ENCODE measurements at regions not wholly inside any gene's neighbourhood (a gene's known extent, or its start where the extent isn't known, plus 50 kb on each side); places are given as distances from the start of the nearest gene placed in this dataset.

DNA sequence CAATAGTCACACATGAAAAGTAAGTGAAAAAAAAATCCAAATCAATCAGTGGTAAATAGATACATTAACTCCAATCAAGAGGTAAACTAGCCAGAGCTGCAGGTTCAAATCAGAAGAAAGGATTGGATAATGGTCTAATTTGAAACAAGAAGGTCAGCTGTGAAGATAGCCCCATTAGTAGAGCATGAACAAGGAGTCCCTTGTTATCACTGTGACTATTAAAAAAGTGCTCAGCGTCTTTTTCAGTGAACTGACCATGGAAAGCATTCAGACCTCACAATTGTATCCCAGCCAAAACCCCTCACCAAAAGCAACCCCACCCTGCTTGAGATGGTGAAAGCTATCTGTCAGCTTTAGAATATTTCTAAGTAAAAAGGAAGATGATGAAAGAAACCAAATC lies 125.0 kb upstream of the EGLN3 start:
- no peaks in the 10 kb centered on the region for H3K36me3 ChIP-seq (ENCODE audit: control insufficient read depth, low read length)
- H3K27ac ChIP-seq (ENCODE audit: low read depth, low read length), result no peak overlapping the region
- no peaks in the 10 kb centered on the region for H4K20me1 ChIP-seq (ENCODE audit: control insufficient read depth, insufficient read depth, low read depth, low read length)
- H3K4me2 ChIP-seq (ENCODE audit: low read length), result no peak overlapping the region
- H3K27me3 ChIP-seq (ENCODE audit: control insufficient read depth, low read length), result no peaks in the 10 kb centered on the region
- H3K9me3 ChIP-seq (ENCODE audit: control insufficient read depth, insufficient read depth, low read length), result no peaks in the 10 kb centered on the region
- H3K4me3 ChIP-seq (ENCODE audit: low read length), result no peak overlapping the region
- no peaks in the 10 kb centered on the region for H3K9me2 ChIP-seq (replicated peaks; ENCODE audit: control insufficient read depth, low read length)
- TF ChIP-seq, protein P1, sequence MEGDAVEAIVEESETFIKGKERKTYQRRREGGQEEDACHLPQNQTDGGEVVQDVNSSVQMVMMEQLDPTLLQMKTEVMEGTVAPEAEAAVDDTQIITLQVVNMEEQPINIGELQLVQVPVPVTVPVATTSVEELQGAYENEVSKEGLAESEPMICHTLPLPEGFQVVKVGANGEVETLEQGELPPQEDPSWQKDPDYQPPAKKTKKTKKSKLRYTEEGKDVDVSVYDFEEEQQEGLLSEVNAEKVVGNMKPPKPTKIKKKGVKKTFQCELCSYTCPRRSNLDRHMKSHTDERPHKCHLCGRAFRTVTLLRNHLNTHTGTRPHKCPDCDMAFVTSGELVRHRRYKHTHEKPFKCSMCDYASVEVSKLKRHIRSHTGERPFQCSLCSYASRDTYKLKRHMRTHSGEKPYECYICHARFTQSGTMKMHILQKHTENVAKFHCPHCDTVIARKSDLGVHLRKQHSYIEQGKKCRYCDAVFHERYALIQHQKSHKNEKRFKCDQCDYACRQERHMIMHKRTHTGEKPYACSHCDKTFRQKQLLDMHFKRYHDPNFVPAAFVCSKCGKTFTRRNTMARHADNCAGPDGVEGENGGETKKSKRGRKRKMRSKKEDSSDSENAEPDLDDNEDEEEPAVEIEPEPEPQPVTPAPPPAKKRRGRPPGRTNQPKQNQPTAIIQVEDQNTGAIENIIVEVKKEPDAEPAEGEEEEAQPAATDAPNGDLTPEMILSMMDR (IDR thresholded peaks at IDR 0.05; ENCODE audit: low read depth, low read length, poor library complexity, severe bottlenecking), result no peak
- TF ChIP-seq EZH2phosphoT487 (IDR thresholded peaks at IDR 0.05; ENCODE audit: borderline replicate concordance, low read length), result no peak
- no peaks in the 10 kb centered on the region for H3K4me1 ChIP-seq (ENCODE audit: control insufficient read depth, low read length)
- no peaks in the 10 kb centered on the region for H3F3A ChIP-seq (ENCODE audit: control insufficient read depth, insufficient read depth)
- no peaks in the 10 kb centered on the region for H3K79me2 ChIP-seq (ENCODE audit: control insufficient read depth, low read length)

DNA sequence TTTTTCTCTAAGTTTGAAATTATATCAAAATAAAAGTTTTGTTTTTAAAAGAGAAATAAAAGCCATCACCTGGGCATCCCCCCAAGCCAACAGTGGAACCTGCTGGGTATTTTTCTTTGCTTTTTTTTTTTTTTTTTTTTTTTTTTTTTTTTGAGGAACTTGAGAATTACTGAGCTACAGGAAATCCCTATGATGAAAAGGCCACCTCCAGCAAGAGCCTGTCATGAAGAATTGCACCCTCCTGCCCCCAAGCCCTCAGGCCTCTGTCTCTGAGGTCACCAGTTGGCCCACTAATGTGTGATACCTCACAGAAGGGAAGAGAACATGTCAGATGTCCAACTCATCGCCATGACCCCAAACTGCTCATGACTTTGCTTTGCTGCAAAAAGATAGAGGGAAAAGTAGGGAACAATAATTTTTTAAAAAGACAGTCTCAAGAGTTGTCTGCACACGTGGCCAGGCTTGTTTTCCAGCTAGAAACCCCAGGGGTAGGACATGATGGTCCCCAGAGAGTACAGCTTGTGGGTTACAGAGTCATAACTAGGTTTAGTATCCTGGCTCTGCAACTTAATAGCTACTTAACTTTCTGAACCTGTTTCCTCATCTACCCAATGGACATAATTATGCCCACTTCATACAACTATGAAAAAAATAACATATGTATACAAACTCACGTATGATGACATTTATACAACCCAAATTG lies 124.3 kb upstream of the EGLN3 start:
- Histone ChIP-seq H3K4me3 (ENCODE audit: low read length) (no peak overlapping the region), H3K9me2 (replicated peaks; ENCODE audit: control insufficient read depth, low read length) (no peaks in the 10 kb centered on the region)

DNA sequence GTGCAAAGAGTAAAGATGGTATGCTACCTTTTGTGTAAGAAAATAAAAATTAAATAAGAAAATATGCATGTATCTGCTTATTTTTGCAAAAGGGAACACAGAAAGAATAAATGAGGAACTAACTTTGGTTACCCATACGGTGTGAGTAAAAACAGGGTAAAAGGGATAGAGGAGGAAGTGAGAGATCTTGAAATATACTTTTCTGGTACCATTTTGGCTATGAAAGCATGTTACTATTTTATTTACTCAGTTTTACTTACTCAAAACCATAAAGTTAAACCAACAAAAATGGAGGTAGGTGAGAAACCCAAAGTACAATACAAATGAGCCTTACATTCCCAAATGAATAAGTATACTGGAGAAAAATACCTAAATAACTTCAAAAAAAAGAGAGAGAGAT lies 122.0 kb upstream of the EGLN3 start:
- Histone ChIP-seq H3K36me3 (ENCODE audit: control insufficient read depth, low read length) (no peaks in the 10 kb centered on the region), H4K20me1 (ENCODE audit: control insufficient read depth, insufficient read depth, low read depth, low read length) (no peaks in the 10 kb centered on the region), H3F3A (ENCODE audit: control insufficient read depth, insufficient read depth) (no peaks in the 10 kb centered on the region), H3K4me3 (ENCODE audit: low read length) (no peak overlapping the region), H3K79me2 (ENCODE audit: control insufficient read depth, low read length) (no peaks in the 10 kb centered on the region), H3K4me2 (ENCODE audit: low read length) (no peak overlapping the region), H3K9me2 (replicated peaks; ENCODE audit: control insufficient read depth, low read length) (no peaks in the 10 kb centered on the region), H3K27ac (ENCODE audit: low read depth, low read length) (no peak overlapping the region), H3K4me1 (ENCODE audit: control insufficient read depth, low read length) (no peaks in the 10 kb centered on the region), H3K9me3 (ENCODE audit: control insufficient read depth, insufficient read depth, low read length) (no peaks in the 10 kb centered on the region), H3K27me3 (ENCODE audit: control insufficient read depth, low read length) (no peaks in the 10 kb centered on the region)
- TF ChIP-seq EZH2phosphoT487 (IDR thresholded peaks at IDR 0.05; ENCODE audit: borderline replicate concordance, low read length), result no peak
- TF ChIP-seq, protein P1 (IDR thresholded peaks at IDR 0.05; ENCODE audit: low read depth, low read length, poor library complexity, severe bottlenecking), result no peak

More for the DNA sequence above, 124.3 kb upstream of the EGLN3 start:
- no peaks in the 10 kb centered on the region for H3K4me1 ChIP-seq (ENCODE audit: control insufficient read depth, low read length)
- no peak overlapping the region for H3K27ac ChIP-seq (ENCODE audit: low read depth, low read length)
- TF ChIP-seq, protein P1 (IDR thresholded peaks at IDR 0.05; ENCODE audit: low read depth, low read length, poor library complexity, severe bottlenecking), result no peak
- TF ChIP-seq EZH2phosphoT487 (IDR thresholded peaks at IDR 0.05; ENCODE audit: borderline replicate concordance, low read length), result no peak
- no peaks in the 10 kb centered on the region for H3K9me3 ChIP-seq (ENCODE audit: control insufficient read depth, insufficient read depth, low read length)
- H4K20me1 ChIP-seq (ENCODE audit: control insufficient read depth, insufficient read depth, low read depth, low read length), result no peaks in the 10 kb centered on the region
- no peaks in the 10 kb centered on the region for H3K36me3 ChIP-seq (ENCODE audit: control insufficient read depth, low read length)
- H3K4me2 ChIP-seq (ENCODE audit: low read length), result no peak overlapping the region
- no peaks in the 10 kb centered on the region for H3K79me2 ChIP-seq (ENCODE audit: control insufficient read depth, low read length)
- H3K27me3 ChIP-seq (ENCODE audit: control insufficient read depth, low read length), result no peaks in the 10 kb centered on the region
- H3F3A ChIP-seq (ENCODE audit: control insufficient read depth, insufficient read depth), result no peaks in the 10 kb centered on the region
